HCT116 (cell line): ENCODE measurements at regions not wholly inside any gene's neighbourhood (a gene's known extent, or its start where the extent isn't known, plus 50 kb on each side); places are given as distances from the start of the nearest gene placed in this dataset.

Experiments
- CEBPB ChIP-seq: IDR thresholded peaks from 2 replicates; pipeline ENCODE4 v1.6.1; 2012; ENCODE audit warnings: low read depth
- CTCF ChIP-seq, 3 experiments: fragments of 200-600 bp in 1 of 3; sonication (generic) in 1 of 3; IDR thresholded peaks in 2 of 3; conservative IDR thresholded peaks in 1 of 3; 2 replicates each; pipeline ENCODE4 v1.5.1; 2012 to 2017; ENCODE audit warnings: low read depth in 2 of 3, low read length in 2 of 3, antibody characterized with exemption in 1 of 3, borderline replicate concordance in 1 of 3, control low read depth in 1 of 3, mild to moderate bottlenecking in 1 of 3, mixed read lengths in 1 of 3, mixed run types in 1 of 3, moderate library complexity in 1 of 3; ENCODE audit not compliant: insufficient read depth in 1 of 3
- EZH2 ChIP-seq: fragments of 200-600 bp; sonication (generic); IDR thresholded peaks from 2 replicates; pipeline ENCODE4 v1.6.1; 2017; ENCODE audit warnings: antibody characterized with exemption, mixed run types
- EZH2phosphoT487 ChIP-seq: fragments of 200-600 bp; IDR thresholded peaks from 2 replicates; pipeline ENCODE4 v1.6.1; 2018; ENCODE audit warnings: antibody characterized with exemption, borderline replicate concordance
- FOSL1 ChIP-seq: IDR thresholded peaks from 2 replicates; pipeline ENCODE4 v1.6.1; 2012; ENCODE audit warnings: low read depth
- MAX ChIP-seq: IDR thresholded peaks from 2 replicates; pipeline ENCODE4 v1.6.1; 2012
- POLR2A ChIP-seq: IDR thresholded peaks from 2 replicates; pipeline ENCODE4 v1.7.0; 2011; ENCODE audit warnings: borderline replicate concordance; ENCODE audit not compliant: insufficient read depth, insufficient read length; ENCODE audit errors: extremely low read depth
- POLR2AphosphoS5 ChIP-seq: IDR thresholded peaks from 2 replicates; pipeline ENCODE4 v1.6.1; 2011; ENCODE audit warnings: mild to moderate bottlenecking, low read depth, low read length, moderate library complexity
- RAD21 ChIP-seq: IDR thresholded peaks from 2 replicates; pipeline ENCODE4 v1.6.1; 2012; ENCODE audit warnings: low read depth, mild to moderate bottlenecking
- REST ChIP-seq: IDR thresholded peaks from 2 replicates; pipeline ENCODE4 v1.6.1; 2012; ENCODE audit warnings: low read depth
- SP1 ChIP-seq: IDR thresholded peaks from 2 replicates; pipeline ENCODE4 v1.6.1; 2012; ENCODE audit warnings: low read depth
- TCF7L2 ChIP-seq: IDR thresholded peaks from 2 replicates; pipeline ENCODE4 v1.7.0; 2011; ENCODE audit warnings: borderline replicate concordance, inconsistent platforms; ENCODE audit not compliant: insufficient read depth, insufficient read length; ENCODE audit errors: extremely low read depth
- YY1 ChIP-seq: IDR thresholded peaks from 2 replicates; pipeline ENCODE4 v1.6.1; 2011; ENCODE audit warnings: low read length, low read depth, moderate library complexity, mild to moderate bottlenecking; ENCODE audit not compliant: insufficient replicate concordance; ENCODE audit errors: extremely low read depth
- ZNF274 ChIP-seq: fragments of 200-500 bp; sonication (Bioruptor generic); IDR thresholded peaks from 2 replicates; pipeline ENCODE4 v1.6.1; 2014; ENCODE audit warnings: mild to moderate bottlenecking, low read depth, low read length, inconsistent platforms

- no peak for TF ChIP-seq CTCF (IDR thresholded peaks at IDR 0.05 in 2 of 3, conservative IDR thresholded peaks at IDR 0.05 in 1 of 3; ENCODE audit: borderline replicate concordance in 1 of 3, insufficient read depth in 1 of 3, low read depth in 2 of 3, low read length in 2 of 3)
- TF ChIP-seq FOSL1: no peak
- TF ChIP-seq RAD21: no peak
- TF ChIP-seq POLR2A: no peak
- no peak for TF ChIP-seq TCF7L2
- TF ChIP-seq MAX: no peak
- no peak for TF ChIP-seq EZH2phosphoT487
- no peak for TF ChIP-seq EZH2
- no peak for TF ChIP-seq CEBPB
- TF ChIP-seq YY1: no peak
- TF ChIP-seq ZNF274: no peak
- no peak for TF ChIP-seq POLR2AphosphoS5
- TF ChIP-seq REST: no peak
- TF ChIP-seq SP1: no peak
Measured at GRCh38 chr14:97618917-97619690, 821.9 kb downstream of the VRK1 start.
